ENCODE measurements at regions not wholly inside any gene's neighbourhood (a gene's known extent, or its start where the extent isn't known, plus 50 kb on each side); places are given as distances from the start of the nearest gene placed in this dataset.

DNA sequence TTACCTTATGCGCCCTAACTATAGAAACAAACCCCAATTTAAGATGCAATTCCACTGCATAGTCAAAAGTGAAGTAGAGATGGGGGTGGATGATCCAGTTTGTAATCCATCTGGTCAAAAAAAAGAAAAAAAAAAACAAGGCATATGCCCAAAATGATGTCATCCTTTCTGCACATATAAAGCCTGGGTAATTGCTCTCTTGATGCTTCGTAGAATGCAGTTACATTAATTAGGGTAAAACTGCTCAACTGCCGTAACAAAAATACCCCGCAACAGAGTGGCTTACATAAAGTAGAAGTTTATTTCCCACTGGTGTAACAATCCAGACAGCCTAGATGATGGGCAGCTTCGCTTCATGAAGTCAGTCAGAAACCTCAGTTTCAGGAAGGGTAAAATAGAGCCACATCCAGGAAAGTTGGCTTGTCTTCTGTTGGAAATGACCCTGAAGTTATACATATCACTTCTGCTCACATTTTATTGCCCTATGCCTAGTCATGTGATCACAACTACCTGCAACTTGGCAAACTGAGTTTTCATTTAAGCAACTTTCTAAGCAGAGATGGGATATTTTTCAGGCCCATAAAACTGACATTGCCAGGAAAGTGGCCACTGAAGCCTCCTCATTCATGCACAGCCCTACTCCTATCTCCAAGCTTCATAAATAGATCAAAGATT is 221.7 kb downstream of the C1orf94 start:
- TF ChIP-seq POLR2AphosphoS5 (IDR thresholded peaks at IDR 0.05; ENCODE audit: low read depth, low read length) (no peak), TAF1 (IDR thresholded peaks at IDR 0.05; ENCODE audit: low read depth, low read length) (no peak), POLR2A (IDR thresholded peaks at IDR 0.05; ENCODE audit: low read depth, low read length) (no peak), PAX5 (IDR thresholded peaks at IDR 0.05; ENCODE audit: insufficient read depth, low read length, severe bottlenecking) (no peak), SPI1 (IDR thresholded peaks at IDR 0.05; ENCODE audit: low read depth, low read length) (no peak), POU2F2 (IDR thresholded peaks at IDR 0.05; ENCODE audit: low read depth, low read length) (no peak)

All from GM12891 (cell line).